Nephron (organoid): ENCODE measurements at regions not wholly inside any gene's neighbourhood (a gene's known extent, or its start where the extent isn't known, plus 50 kb on each side); places are given as distances from the start of the nearest gene placed in this dataset.

ENCODE experiments used
- H3K27ac Mint-ChIP-seq, 3 experiments: 2 replicates each; pipeline ENCODE4 v1.8.0; 2020; ENCODE audit warnings: mixed read lengths in 3 of 3, mild to moderate bottlenecking in 2 of 3, moderate library complexity in 1 of 3
- H3K27me3 Mint-ChIP-seq: 2 replicates; pipeline ENCODE4 v1.8.0; 2021; ENCODE audit warnings: low read depth, mild to moderate bottlenecking, moderate library complexity, mixed read lengths
- H3K36me3 Mint-ChIP-seq: 2 replicates; pipeline ENCODE4 v1.8.0; 2020; ENCODE audit warnings: low read depth, mixed read lengths
- H3K4me1 Mint-ChIP-seq: 2 replicates; pipeline ENCODE4 v1.8.0; 2020; ENCODE audit warnings: mixed read lengths
- H3K4me3 Mint-ChIP-seq, 3 experiments: 2 replicates each; pipeline ENCODE4 v1.8.0; 2020; ENCODE audit warnings: mild to moderate bottlenecking in 3 of 3, mixed read lengths in 3 of 3, moderate library complexity in 2 of 3
- H3K9me3 Mint-ChIP-seq: 2 replicates; pipeline ENCODE4 v1.8.0; 2020; ENCODE audit warnings: mixed read lengths
- TF ChIP-seq, protein P1 (sequence below), 3 experiments: fragments of 200-600 bp; sonication (generic); IDR thresholded peaks; one replicate each; pipeline ENCODE4 v1.5.0; 2021; ENCODE audit warnings: antibody characterized with exemption in 3 of 3; ENCODE audit not compliant: unreplicated experiment in 3 of 3

DNA sequence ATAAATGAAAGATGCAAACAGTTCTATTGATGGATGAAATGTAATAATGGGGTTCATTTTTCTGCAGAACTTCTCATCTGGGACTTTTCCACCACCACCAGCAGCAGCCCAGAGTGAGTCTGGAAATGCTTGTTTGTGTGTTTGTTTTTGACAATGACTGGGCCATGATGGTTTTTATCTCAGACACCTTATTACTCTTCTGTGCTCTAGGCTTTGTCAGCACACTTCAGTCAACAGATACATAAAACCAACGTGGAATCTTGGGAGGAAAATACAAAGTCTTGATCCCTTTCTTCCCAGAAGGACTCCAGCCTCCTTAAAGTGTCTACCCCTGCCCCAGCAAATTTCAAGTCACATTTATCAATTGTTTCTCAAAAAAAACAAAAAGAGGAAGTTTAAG, 134.0 kb downstream of the MREG start:
- no peak overlapping the region for H3K27ac Mint-ChIP-seq
- TF ChIP-seq, protein P1, sequence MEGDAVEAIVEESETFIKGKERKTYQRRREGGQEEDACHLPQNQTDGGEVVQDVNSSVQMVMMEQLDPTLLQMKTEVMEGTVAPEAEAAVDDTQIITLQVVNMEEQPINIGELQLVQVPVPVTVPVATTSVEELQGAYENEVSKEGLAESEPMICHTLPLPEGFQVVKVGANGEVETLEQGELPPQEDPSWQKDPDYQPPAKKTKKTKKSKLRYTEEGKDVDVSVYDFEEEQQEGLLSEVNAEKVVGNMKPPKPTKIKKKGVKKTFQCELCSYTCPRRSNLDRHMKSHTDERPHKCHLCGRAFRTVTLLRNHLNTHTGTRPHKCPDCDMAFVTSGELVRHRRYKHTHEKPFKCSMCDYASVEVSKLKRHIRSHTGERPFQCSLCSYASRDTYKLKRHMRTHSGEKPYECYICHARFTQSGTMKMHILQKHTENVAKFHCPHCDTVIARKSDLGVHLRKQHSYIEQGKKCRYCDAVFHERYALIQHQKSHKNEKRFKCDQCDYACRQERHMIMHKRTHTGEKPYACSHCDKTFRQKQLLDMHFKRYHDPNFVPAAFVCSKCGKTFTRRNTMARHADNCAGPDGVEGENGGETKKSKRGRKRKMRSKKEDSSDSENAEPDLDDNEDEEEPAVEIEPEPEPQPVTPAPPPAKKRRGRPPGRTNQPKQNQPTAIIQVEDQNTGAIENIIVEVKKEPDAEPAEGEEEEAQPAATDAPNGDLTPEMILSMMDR (IDR thresholded peaks at IDR 0.05; ENCODE audit: unreplicated experiment in 3 of 3): no peak
- peaks cover 6% of the 10 kb centered on the region for H3K9me3 Mint-ChIP-seq
- H3K27me3 Mint-ChIP-seq: no peaks in the 10 kb centered on the region
- no peaks in the 10 kb centered on the region for H3K36me3 Mint-ChIP-seq
- peaks cover 28% of the 10 kb centered on the region for H3K4me1 Mint-ChIP-seq
- no peak overlapping the region for H3K4me3 Mint-ChIP-seq

DNA sequence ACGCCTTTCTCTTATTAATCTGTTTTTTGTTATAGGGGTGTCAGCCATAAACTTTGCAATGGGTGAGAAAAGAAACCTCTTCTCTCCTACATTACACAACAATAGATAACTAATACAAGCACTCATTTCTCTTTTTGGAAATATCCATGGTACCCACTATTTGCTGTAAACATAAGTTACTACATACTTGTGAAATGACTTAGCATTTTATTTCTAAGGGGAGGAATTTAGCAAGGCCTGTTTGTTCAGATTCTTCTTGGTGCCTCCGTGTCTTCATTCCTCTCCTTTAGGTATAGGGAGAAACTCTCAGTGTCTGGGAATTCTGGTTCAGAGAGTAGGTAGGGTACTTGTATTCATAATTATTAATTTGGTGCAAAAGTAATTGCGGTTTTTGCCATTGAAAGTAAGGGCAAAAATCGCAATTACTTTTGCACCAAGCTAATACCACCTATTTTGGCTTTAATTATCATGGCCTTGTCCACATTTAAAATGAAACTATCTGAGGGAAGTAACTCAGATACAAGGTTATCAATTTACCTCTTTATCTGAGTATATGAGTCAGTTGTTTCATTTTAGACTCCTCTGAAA, 134.8 kb downstream of the MREG start:
- no peaks in the 10 kb centered on the region for H3K36me3 Mint-ChIP-seq
- H3K4me3 Mint-ChIP-seq: no peak overlapping the region
- H3K4me1 Mint-ChIP-seq: peaks cover 21% of the 10 kb centered on the region
- TF ChIP-seq, protein P1 (IDR thresholded peaks at IDR 0.05; ENCODE audit: unreplicated experiment in 3 of 3): no peak
- H3K27ac Mint-ChIP-seq: no peak overlapping the region
- H3K27me3 Mint-ChIP-seq: no peaks in the 10 kb centered on the region
- H3K9me3 Mint-ChIP-seq: peaks cover 6% of the 10 kb centered on the region

DNA sequence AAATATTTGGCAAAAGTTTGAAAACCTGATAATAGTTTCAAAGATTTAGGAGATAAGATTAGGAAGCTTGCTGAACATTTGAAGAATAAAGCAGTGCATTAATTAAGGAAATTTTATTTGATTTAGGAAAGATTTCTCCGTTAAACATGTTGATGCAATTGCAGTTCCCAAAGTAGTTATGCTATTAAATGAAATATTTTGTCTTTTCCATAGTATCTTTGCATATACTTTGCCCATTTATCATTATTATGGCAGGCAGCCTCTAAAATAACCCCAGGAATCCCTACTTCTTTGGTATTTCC, 136.5 kb downstream of the MREG start:
- TF ChIP-seq, protein P1 (IDR thresholded peaks at IDR 0.05; ENCODE audit: unreplicated experiment in 3 of 3): no peak
- Mint-ChIP-seq H3K27ac (no peak overlapping the region), H3K27me3 (no peaks in the 10 kb centered on the region), H3K4me1 (peaks cover 21% of the 10 kb centered on the region), H3K9me3 (peaks cover 6% of the 10 kb centered on the region), H3K36me3 (no peaks in the 10 kb centered on the region), H3K4me3 (no peak overlapping the region)

DNA sequence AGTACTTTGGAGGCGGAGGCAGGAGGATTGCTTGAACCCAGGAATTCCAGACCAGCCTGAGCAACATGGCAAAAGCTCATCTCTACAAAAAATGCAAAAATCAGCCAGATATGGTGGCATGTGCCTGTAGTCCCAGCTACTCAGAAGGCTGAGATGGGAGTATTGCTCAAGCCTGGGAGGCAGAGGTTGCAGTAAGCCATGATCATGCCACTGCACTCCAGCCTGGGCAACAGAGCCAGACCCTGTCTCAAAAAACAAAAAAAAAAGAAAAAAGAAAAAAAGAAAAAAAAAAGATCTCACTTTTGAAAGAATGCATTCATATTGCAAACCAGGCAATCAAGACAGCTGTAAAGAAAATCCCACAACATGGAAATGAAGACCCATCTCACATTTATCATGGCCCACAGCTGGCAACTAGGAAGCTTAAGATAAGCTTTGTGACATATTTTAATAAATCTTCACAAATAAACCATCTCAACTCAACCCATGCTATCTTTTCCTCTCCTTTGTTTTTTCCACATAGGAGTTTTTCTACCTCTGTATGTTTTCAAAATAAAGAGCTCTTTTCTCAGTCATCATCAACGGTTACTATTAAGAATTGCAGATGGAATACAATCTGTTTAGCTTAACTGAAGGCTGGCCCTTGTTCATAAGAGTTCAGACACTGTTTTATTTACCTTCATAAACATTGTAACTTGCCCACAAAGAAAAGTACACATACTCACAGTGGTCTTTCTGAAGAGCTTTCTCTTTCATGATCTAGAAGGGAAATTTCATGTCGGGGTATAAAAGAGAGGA, 137.0 kb downstream of the MREG start:
- H3K27ac Mint-ChIP-seq: no peak overlapping the region
- peaks cover 6% of the 10 kb centered on the region for H3K9me3 Mint-ChIP-seq
- peaks cover 18% of the 10 kb centered on the region for H3K4me1 Mint-ChIP-seq
- H3K36me3 Mint-ChIP-seq: no peaks in the 10 kb centered on the region
- no peak overlapping the region for H3K4me3 Mint-ChIP-seq
- TF ChIP-seq, protein P1 (IDR thresholded peaks at IDR 0.05; ENCODE audit: unreplicated experiment in 3 of 3): no peak
- no peaks in the 10 kb centered on the region for H3K27me3 Mint-ChIP-seq

DNA sequence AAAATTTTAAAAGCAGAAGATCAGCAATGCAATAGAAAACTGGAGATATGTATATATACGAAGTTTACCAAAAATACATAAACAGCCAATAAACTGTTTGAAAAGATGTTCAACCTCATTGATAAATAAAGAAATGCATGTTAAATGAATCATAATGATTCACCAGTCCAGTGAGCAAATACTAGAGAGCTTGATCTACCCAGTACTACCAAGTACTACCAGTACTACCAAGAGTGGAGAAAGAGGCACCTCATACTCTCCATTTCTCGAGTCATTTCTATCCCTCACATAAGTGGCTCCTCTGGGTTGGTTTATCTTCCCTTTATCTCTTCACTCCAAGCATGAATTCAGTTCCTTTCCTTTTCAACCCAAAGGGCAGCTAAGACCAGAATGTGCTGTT, 138.9 kb downstream of the MREG start:
- peaks cover 6% of the 10 kb centered on the region for H3K4me1 Mint-ChIP-seq
- TF ChIP-seq, protein P1 (IDR thresholded peaks at IDR 0.05; ENCODE audit: unreplicated experiment in 3 of 3): no peak
- no peaks in the 10 kb centered on the region for H3K36me3 Mint-ChIP-seq
- no peak overlapping the region for H3K4me3 Mint-ChIP-seq
- no peaks in the 10 kb centered on the region for H3K27me3 Mint-ChIP-seq
- H3K9me3 Mint-ChIP-seq: peaks cover 6% of the 10 kb centered on the region
- H3K27ac Mint-ChIP-seq: no peak overlapping the region

DNA sequence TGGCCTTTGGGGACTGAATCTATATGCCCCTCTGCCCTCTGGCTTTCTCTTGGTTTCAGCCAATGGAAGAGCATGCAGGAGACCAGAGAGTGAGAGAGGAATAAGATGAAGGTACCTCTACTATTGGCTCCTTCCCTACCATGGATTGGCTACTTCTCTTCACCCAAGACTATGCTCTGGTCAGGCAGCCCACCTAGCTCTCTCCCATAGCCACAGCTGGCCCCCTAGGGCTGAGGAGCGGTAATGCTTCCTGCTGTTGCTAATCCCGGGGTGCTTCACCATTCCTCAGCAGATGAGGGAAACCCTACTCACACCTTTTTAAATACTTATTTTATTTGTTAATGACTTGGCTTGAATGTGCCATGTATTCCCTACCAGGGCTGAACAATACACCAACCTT, 142.4 kb downstream of the MREG start:
- H3K4me1 Mint-ChIP-seq: peaks cover 17% of the 10 kb centered on the region
- TF ChIP-seq, protein P1 (IDR thresholded peaks at IDR 0.05; ENCODE audit: unreplicated experiment in 3 of 3): peak in 1 of 3 experiments; percentile 15

More for the DNA sequence above, 142.4 kb downstream of the MREG start:
- Mint-ChIP-seq H3K36me3 (no peaks in the 10 kb centered on the region), H3K27ac (no peak overlapping the region), H3K9me3 (no peaks in the 10 kb centered on the region), H3K4me3 (no peak overlapping the region), H3K27me3 (peaks cover 5% of the 10 kb centered on the region)
